HepG2 (cell line): ENCODE measurements at regions not wholly inside any gene's neighbourhood (a gene's known extent, or its start where the extent isn't known, plus 50 kb on each side); places are given as distances from the start of the nearest gene placed in this dataset.

Experiments used
- ATAC-seq: fragments of 200-7000 bp; cut with Tn5 transposase; 3 replicates; pipeline ENCODE4 v1.9.1; 2020; ENCODE audit warnings: mild to moderate bottlenecking, moderate library complexity
- BruUV-seq: library from RNA; stranded (reverse); fragments of 400-500 nt; replicated peaks from 2 replicates; lab custom pipeline; 2021; lab: Mats Ljungman, UMichigan
- CTCF ChIA-PET: fragments of 300-600 bp; formaldehyde crosslinking; extraction: SDS; loops from one replicate; lab custom pipeline; 2021; ENCODE audit warnings: low total read pairs, inconsistent platforms, low intra/inter-chr PET ratio; lab: Yijun Ruan, JAX
- POLR2A ChIA-PET: fragments of 350-600 bp; sonication (Branson Sonifier 250); formaldehyde crosslinking; loops from one replicate; lab custom pipeline; 2020; ENCODE audit warnings: antibody characterized with exemption, inconsistent platforms; lab: Yijun Ruan, JAX
- DNase-seq: peaks from one replicate; pipeline ENCODE4 v3.0.0-alpha.2; 2015; ENCODE audit warnings: low spot score
- FAIRE-seq: peaks from 3 replicates; lab custom pipeline; 2011; peaks lifted over from hg19 to GRCh38; lab: Jason Lieb, UNC
- H2AFZ ChIP-seq: one replicate; pipeline ENCODE4 v1.6.1; 2011; ENCODE audit warnings: low read length, inconsistent platforms
- H3K27ac ChIP-seq: fragments of 300-600 bp; 3 replicates; pipeline ENCODE4 v1.8.0; 2011; ENCODE audit warnings: mixed run types, mild to moderate bottlenecking, mixed read lengths, low read length, inconsistent platforms; ENCODE audit not compliant: insufficient read depth; ENCODE audit errors: extremely low read length
- H3K27me3 ChIP-seq, 2 experiments: fragments of 200-600 bp in 1 of 2; 2 replicates in 1 of 2; 3 replicates in 1 of 2; pipeline versions ENCODE4 v1.6.0 to v1.8.0; 2011; ENCODE audit warnings: low read length in 2 of 2, mild to moderate bottlenecking in 2 of 2, moderate library complexity in 2 of 2, inconsistent platforms in 1 of 2; ENCODE audit not compliant: insufficient read depth in 2 of 2, control insufficient read depth in 1 of 2
- H3K36me3 ChIP-seq, 2 experiments: fragments of 200-600 bp in 1 of 2; replicated peaks in 1 of 2; 2 replicates in 1 of 2; 3 replicates in 1 of 2; pipeline versions ENCODE4 v1.5.1 to v1.8.0; 2011; ENCODE audit warnings: low read length in 2 of 2, inconsistent platforms in 1 of 2; ENCODE audit not compliant: insufficient read depth in 2 of 2, control insufficient read depth in 1 of 2
- H3K4me1 ChIP-seq: 2 replicates; pipeline ENCODE4 v1.5.1; 2012; ENCODE audit warnings: low read length, inconsistent platforms; ENCODE audit not compliant: insufficient read depth
- H3K4me2 ChIP-seq: 2 replicates; pipeline ENCODE4 v1.6.0; 2011; ENCODE audit warnings: low read depth, low read length, inconsistent platforms
- H3K4me3 ChIP-seq, 3 experiments: fragments of 200-600 bp in 1 of 3; sonication (generic), shearing (Covaris generic) in 1 of 3; replicated peaks in 1 of 3; 2 replicates each; pipeline ENCODE4 v1.5.1; 2011 to 2016; ENCODE audit warnings: low read length in 3 of 3, inconsistent platforms in 2 of 3, low read depth in 2 of 3, mild to moderate bottlenecking in 2 of 3, control low read depth in 1 of 3, mixed read lengths in 1 of 3; ENCODE audit not compliant: insufficient read depth in 1 of 3
- H3K79me2 ChIP-seq: one replicate; pipeline ENCODE4 v1.6.1; 2011; ENCODE audit warnings: low read length, inconsistent platforms; ENCODE audit not compliant: insufficient read depth
- H3K9ac ChIP-seq: 2 replicates; pipeline ENCODE4 v1.6.0; 2011; ENCODE audit warnings: mild to moderate bottlenecking, low read depth, low read length, inconsistent platforms; ENCODE audit not compliant: insufficient read depth
- H3K9me3 ChIP-seq: 2 replicates; pipeline ENCODE4 v1.5.1; 2012; ENCODE audit warnings: mild to moderate bottlenecking, low read length
- H4K20me1 ChIP-seq: 2 replicates; pipeline ENCODE4 v1.6.0; 2011; ENCODE audit warnings: inconsistent platforms, mild to moderate bottlenecking, low read length, moderate library complexity; ENCODE audit not compliant: insufficient read depth
- KDM5B ChIP-seq: sonication (generic); formaldehyde crosslinking; IDR thresholded peaks from 2 replicates; pipeline ENCODE4 v1.4.0; 2020; ENCODE audit warnings: missing genetic modification reagents, mild to moderate bottlenecking, borderline replicate concordance
- KLF11 ChIP-seq: IDR thresholded peaks from 2 replicates; pipeline ENCODE4 v1.6.1; 2016; ENCODE audit warnings: missing compliant biosample characterization
- RARA ChIP-seq: IDR thresholded peaks from 2 replicates; pipeline ENCODE4 v1.6.1; 2016; ENCODE audit warnings: missing genetic modification reagents, missing compliant biosample characterization
- SPEN ChIP-seq: sonication (generic); formaldehyde crosslinking; IDR thresholded peaks from 2 replicates; pipeline ENCODE4 v1.5.1; 2020; ENCODE audit warnings: low read depth, mild to moderate bottlenecking, missing genetic modification reagents
- ZFY ChIP-seq: sonication (generic); formaldehyde crosslinking; IDR thresholded peaks from 2 replicates; pipeline ENCODE4 v1.4.0; 2020; ENCODE audit warnings: missing genetic modification reagents
- ZKSCAN8 ChIP-seq: IDR thresholded peaks from 2 replicates; pipeline ENCODE4 v1.6.1; 2016; ENCODE audit warnings: borderline replicate concordance, missing genetic modification reagents, missing compliant biosample characterization
- ZNF614 ChIP-seq: IDR thresholded peaks from 2 replicates; pipeline ENCODE4 v1.6.1; 2018; ENCODE audit warnings: missing biosample characterization, missing genetic modification reagents, inconsistent platforms, borderline replicate concordance
- ZNF788 ChIP-seq: sonication (generic); formaldehyde crosslinking; IDR thresholded peaks from 2 replicates; pipeline ENCODE4 v1.5.0; 2020; ENCODE audit warnings: mild to moderate bottlenecking, missing genetic modification reagents, borderline replicate concordance
- WGBS: methylation state at CpG from one replicate; pipeline ENCODE4 v1.1.6; 2017; ENCODE audit warnings: low lambda C conversion rate; 5-methylcytosine and 5-hydroxymethylcytosine counted together
- in situ Hi-C: cut with HindIII; loops from 2 replicates; pipeline ENCODE4 v1.10.0; 2017; ENCODE audit warnings: low pct_unique_long_range_greater_than_20kb; ENCODE audit not compliant: extremely low pct_ligation_motif_present
- intact Hi-C: fragments of 100-400 bp; cut with micrococcal nuclease; formaldehyde crosslinking; loops from one replicate; pipeline ENCODE4 v1.10.0; 2022; ENCODE audit not compliant: unreplicated experiment
- TF ChIP-seq, protein P1 (sequence below): sonication (generic); formaldehyde crosslinking; conservative IDR thresholded peaks from 2 replicates; pipeline ENCODE4 v1.4.0; 2020; ENCODE audit warnings: missing genetic modification reagents
- TF ChIP-seq, protein P2 (sequence below): sonication (generic); formaldehyde crosslinking; IDR thresholded peaks from 2 replicates; pipeline ENCODE4 v1.5.0; 2020; ENCODE audit warnings: missing genetic modification reagents, mild to moderate bottlenecking, borderline replicate concordance
- TF ChIP-seq, protein P3 (sequence below), 2 experiments: fragments of 450-650 bp in 1 of 2; sonication (generic) in 1 of 2; formaldehyde crosslinking in 1 of 2; IDR thresholded peaks; 2 replicates each; pipeline versions ENCODE4 v1.6.1 to v1.8.0; 2016 to 2022; ENCODE audit warnings: antibody characterized with exemption in 1 of 2, mild to moderate bottlenecking in 1 of 2, missing genetic modification reagents in 1 of 2

DNA sequence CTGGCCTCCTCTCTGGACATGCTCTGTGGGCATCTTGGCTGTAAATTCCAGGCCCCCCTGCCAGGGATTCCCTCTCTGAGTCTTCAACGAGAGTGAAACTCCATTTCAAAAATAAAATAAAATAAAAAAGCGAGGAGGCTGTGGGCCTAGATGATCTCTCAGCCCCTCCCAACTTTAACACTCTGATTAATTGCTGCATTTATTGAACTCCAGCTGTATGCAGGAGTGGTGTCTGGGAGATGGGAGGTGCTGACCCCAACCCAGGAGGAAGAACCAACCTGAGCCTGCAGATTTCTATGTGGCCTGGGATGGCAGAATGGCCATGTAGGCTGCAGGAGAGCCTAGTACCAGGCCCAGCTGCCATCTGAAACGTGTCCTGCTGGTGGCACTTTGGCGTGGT lies 154.5 kb upstream of the IER5L start:
- no TSS peak for BruUV-seq
- Histone ChIP-seq H3K27me3 (0 out of 5 replicates have a peak, but pooled peaks cover 0 to 4% of the 10 kb centered on the region in 2 experiments), H3K27ac (peak overlapping the region; percentile 32), H3K9ac (peak overlapping the region; percentile 50), H3K4me2 (peak overlapping the region; percentile 56), H3K9me3 (peaks cover 8% of the 10 kb centered on the region), H3K4me1 (peaks cover 62% of the 10 kb centered on the region), H2AFZ (peak overlapping the region; percentile 62), H4K20me1 (no peaks in the 10 kb centered on the region), H3K4me3 (peak overlapping the region in 1 of 3 experiments; percentile 14; a peak in 1 of 6 replicates), H3K79me2 (no peaks in the 10 kb centered on the region), H3K36me3 (no peaks in the 10 kb centered on the region)
- ChIA-PET CTCF (no interaction called here), POLR2A (interaction anchor here (1.0 to 5.5 kb wide), 6 partner anchors 9 to 238 kb away, joined by 3 to 76 read pairs (median 5); no protein-coding TSS in a partner anchor)
- TF ChIP-seq, protein P1, sequence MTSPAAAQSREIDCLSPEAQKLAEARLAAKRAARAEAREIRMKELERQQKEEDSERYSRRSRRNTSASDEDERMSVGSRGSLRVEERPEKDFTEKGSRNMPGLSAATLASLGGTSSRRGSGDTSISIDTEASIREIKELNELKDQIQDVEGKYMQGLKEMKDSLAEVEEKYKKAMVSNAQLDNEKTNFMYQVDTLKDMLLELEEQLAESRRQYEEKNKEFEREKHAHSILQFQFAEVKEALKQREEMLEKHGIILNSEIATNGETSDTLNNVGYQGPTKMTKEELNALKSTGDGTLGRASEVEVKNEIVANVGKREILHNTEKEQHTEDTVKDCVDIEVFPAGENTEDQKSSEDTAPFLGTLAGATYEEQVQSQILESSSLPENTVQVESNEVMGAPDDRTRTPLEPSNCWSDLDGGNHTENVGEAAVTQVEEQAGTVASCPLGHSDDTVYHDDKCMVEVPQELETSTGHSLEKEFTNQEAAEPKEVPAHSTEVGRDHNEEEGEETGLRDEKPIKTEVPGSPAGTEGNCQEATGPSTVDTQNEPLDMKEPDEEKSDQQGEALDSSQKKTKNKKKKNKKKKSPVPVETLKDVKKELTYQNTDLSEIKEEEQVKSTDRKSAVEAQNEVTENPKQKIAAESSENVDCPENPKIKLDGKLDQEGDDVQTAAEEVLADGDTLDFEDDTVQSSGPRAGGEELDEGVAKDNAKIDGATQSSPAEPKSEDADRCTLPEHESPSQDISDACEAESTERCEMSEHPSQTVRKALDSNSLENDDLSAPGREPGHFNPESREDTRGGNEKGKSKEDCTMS = no peak
- TF ChIP-seq SPEN (CRISPR knock-in tag) (no peak), ZKSCAN8 (CRISPR knock-in tag) (peak; percentile 89), ZNF614 (CRISPR knock-in tag) (peak; percentile 10; the same call in 1 of the 2 replicates), KDM5B (CRISPR knock-in tag) (no peak), ZFY (0 out of 2 replicates have a peak, but pooled peaks have one; percentile 2), KLF11 (no peak), RARA (no peak), ZNF788 (CRISPR knock-in tag) (no peak)
- TF ChIP-seq, protein P2, sequence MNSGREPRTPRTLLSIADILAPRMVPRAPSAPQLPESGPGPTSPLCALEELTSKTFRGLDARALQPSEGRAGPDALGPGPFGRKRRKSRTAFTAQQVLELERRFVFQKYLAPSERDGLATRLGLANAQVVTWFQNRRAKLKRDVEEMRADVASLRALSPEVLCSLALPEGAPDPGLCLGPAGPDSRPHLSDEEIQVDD (CRISPR knock-in tag) = no peak
- TF ChIP-seq, protein P3, sequence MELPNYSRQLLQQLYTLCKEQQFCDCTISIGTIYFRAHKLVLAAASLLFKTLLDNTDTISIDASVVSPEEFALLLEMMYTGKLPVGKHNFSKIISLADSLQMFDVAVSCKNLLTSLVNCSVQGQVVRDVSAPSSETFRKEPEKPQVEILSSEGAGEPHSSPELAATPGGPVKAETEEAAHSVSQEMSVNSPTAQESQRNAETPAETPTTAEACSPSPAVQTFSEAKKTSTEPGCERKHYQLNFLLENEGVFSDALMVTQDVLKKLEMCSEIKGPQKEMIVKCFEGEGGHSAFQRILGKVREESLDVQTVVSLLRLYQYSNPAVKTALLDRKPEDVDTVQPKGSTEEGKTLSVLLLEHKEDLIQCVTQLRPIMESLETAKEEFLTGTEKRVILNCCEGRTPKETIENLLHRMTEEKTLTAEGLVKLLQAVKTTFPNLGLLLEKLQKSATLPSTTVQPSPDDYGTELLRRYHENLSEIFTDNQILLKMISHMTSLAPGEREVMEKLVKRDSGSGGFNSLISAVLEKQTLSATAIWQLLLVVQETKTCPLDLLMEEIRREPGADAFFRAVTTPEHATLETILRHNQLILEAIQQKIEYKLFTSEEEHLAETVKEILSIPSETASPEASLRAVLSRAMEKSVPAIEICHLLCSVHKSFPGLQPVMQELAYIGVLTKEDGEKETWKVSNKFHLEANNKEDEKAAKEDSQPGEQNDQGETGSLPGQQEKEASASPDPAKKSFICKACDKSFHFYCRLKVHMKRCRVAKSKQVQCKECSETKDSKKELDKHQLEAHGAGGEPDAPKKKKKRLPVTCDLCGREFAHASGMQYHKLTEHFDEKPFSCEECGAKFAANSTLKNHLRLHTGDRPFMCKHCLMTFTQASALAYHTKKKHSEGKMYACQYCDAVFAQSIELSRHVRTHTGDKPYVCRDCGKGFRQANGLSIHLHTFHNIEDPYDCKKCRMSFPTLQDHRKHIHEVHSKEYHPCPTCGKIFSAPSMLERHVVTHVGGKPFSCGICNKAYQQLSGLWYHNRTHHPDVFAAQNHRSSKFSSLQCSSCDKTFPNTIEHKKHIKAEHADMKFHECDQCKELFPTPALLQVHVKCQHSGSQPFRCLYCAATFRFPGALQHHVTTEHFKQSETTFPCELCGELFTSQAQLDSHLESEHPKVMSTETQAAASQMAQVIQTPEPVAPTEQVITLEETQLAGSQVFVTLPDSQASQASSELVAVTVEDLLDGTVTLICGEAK (IDR thresholded peaks at IDR 0.05) = no peak
- TF ChIP-seq, protein P3 (CRISPR knock-in tag; IDR thresholded peaks at IDR 0.05) = no peak
- in situ Hi-C loops (loop anchor here (10.0 kb wide), 1 partner anchor 282 kb away; no protein-coding TSS in a partner anchor), intact Hi-C loops (loop anchor here (5.0 kb wide), 1 partner anchor 155 kb away; no protein-coding TSS in a partner anchor)
- no peak for DNase-seq
- FAIRE-seq = no peak
- ATAC-seq = no peak
- 82% methylated on average over 4 of the region's 4 CpGs for WGBS
